ENCODE measurements at regions not wholly inside any gene's neighbourhood (a gene's known extent, or its start where the extent isn't known, plus 50 kb on each side); places are given as distances from the start of the nearest gene placed in this dataset.

GRCh38 chr14:57052705-57053302, 215.9 kb downstream of the EXOC5 start:
- TF ChIP-seq, protein P1, sequence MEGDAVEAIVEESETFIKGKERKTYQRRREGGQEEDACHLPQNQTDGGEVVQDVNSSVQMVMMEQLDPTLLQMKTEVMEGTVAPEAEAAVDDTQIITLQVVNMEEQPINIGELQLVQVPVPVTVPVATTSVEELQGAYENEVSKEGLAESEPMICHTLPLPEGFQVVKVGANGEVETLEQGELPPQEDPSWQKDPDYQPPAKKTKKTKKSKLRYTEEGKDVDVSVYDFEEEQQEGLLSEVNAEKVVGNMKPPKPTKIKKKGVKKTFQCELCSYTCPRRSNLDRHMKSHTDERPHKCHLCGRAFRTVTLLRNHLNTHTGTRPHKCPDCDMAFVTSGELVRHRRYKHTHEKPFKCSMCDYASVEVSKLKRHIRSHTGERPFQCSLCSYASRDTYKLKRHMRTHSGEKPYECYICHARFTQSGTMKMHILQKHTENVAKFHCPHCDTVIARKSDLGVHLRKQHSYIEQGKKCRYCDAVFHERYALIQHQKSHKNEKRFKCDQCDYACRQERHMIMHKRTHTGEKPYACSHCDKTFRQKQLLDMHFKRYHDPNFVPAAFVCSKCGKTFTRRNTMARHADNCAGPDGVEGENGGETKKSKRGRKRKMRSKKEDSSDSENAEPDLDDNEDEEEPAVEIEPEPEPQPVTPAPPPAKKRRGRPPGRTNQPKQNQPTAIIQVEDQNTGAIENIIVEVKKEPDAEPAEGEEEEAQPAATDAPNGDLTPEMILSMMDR (IDR thresholded peaks at IDR 0.05), result no peak
- TF ChIP-seq POLR2AphosphoS5 (IDR thresholded peaks at IDR 0.05) (no peak), EP300 (IDR thresholded peaks at IDR 0.05) (no peak), POLR2A (IDR thresholded peaks at IDR 0.05) (no peak)
